ENCODE measurements at regions not wholly inside any gene's neighbourhood (a gene's known extent, or its start where the extent isn't known, plus 50 kb on each side); places are given as distances from the start of the nearest gene placed in this dataset.

DNA sequence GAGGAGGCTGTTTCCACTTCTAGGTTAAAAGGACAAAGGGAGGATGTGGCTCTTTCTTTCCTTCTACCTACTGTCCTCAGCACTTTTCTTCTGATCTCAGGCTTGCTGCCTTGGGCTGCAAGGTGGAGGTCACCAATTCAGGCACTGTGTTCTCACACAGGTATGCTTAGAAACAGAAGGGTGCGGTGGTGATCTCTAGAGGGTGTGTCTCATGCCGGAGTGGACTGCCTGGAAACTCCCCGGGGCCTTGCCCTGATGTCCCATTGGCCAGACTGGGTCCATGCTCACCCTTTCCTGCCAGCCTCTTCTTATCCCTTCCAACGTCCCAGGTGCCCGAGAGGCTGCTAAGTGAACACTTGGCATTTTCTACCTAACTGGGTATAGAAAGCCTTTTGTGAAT is 1197.6 kb downstream of the AACS start:
- H3K4me3 ChIP-seq (ENCODE audit: low read length in 3 of 3): no peak overlapping the region
- no peaks in the 10 kb centered on the region for H3K36me3 ChIP-seq (ENCODE audit: control insufficient read depth in 2 of 3, insufficient read depth in 3 of 3, low read length in 3 of 3)
- no peak overlapping the region for H3K27ac ChIP-seq (ENCODE audit: low read depth in 2 of 2, low read length in 2 of 2)
- H3K4me1 ChIP-seq (ENCODE audit: control insufficient read depth in 2 of 3, insufficient read depth in 2 of 3, low read depth in 1 of 3, low read length in 3 of 3): no peaks in the 10 kb centered on the region
- DNase-seq (no peak), FAIRE-seq (no peak)
- no peak overlapping the region for H3K9ac ChIP-seq (ENCODE audit: low read length in 3 of 3)
- intact Hi-C loops (cut with DNase I): no loop called here
- TF ChIP-seq, protein P1, sequence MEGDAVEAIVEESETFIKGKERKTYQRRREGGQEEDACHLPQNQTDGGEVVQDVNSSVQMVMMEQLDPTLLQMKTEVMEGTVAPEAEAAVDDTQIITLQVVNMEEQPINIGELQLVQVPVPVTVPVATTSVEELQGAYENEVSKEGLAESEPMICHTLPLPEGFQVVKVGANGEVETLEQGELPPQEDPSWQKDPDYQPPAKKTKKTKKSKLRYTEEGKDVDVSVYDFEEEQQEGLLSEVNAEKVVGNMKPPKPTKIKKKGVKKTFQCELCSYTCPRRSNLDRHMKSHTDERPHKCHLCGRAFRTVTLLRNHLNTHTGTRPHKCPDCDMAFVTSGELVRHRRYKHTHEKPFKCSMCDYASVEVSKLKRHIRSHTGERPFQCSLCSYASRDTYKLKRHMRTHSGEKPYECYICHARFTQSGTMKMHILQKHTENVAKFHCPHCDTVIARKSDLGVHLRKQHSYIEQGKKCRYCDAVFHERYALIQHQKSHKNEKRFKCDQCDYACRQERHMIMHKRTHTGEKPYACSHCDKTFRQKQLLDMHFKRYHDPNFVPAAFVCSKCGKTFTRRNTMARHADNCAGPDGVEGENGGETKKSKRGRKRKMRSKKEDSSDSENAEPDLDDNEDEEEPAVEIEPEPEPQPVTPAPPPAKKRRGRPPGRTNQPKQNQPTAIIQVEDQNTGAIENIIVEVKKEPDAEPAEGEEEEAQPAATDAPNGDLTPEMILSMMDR (IDR thresholded peaks at IDR 0.05; ENCODE audit: borderline replicate concordance, extremely low read depth, insufficient read depth): no peak
- H3K9me3 ChIP-seq (ENCODE audit: control insufficient read depth in 2 of 3, insufficient read depth in 1 of 3, low read length in 3 of 3): no peaks in the 10 kb centered on the region
- H3K27me3 ChIP-seq (ENCODE audit: control insufficient read depth, insufficient read depth, low read length): no peaks in the 10 kb centered on the region

DNA sequence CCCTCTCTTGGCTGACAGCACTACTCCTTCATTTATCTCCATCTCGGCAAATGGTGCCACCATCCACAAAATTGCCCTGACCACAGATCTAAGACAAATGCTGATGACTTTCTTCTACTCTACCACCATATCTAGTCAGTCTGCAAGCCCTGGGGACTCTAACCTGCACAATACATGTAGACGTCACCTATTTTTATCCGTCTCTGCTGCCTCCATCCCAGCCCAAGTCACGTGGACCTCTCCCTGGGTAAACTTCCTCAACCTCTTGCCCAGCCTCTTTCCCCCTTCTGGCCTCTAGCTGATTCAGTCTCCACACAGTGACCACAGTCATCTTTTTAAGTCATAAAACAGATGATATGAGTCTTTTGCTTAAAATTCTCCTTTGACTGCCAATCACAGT is 1203.0 kb downstream of the AACS start:
- FAIRE-seq: no peak
- TF ChIP-seq, protein P1 (IDR thresholded peaks at IDR 0.05; ENCODE audit: borderline replicate concordance, extremely low read depth, insufficient read depth): no peak

DNA sequence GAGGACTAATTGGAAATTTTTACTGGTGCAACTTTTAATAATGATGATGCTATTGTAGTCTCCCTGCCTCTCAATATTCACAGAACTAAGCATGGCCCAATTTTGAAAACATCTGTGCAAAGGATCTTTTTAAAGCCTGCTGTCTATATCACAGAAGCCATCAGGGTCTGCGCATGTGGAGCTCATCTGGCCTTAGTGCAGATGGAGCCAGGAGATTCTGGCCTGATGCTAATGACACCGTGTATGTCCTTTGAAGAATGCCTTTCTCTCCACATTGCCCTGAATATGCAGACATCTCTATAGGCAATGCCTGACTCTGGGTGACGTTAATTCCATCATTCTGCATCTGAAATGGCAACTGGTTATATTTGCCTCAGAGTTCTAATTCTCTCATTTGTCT is 1205.9 kb downstream of the AACS start:
- intact Hi-C loops (cut with DNase I): no loop called here

More for the DNA sequence above, 1203.0 kb downstream of the AACS start:
- Histone ChIP-seq H3K27ac (ENCODE audit: low read depth in 2 of 2, low read length in 2 of 2) (no peak overlapping the region), H3K9me3 (ENCODE audit: control insufficient read depth in 2 of 3, insufficient read depth in 1 of 3, low read length in 3 of 3) (no peaks in the 10 kb centered on the region), H3K36me3 (ENCODE audit: control insufficient read depth in 2 of 3, insufficient read depth in 3 of 3, low read length in 3 of 3) (no peaks in the 10 kb centered on the region), H3K27me3 (ENCODE audit: control insufficient read depth, insufficient read depth, low read length) (no peaks in the 10 kb centered on the region), H3K9ac (ENCODE audit: low read length in 3 of 3) (no peak overlapping the region), H3K4me3 (ENCODE audit: low read length in 3 of 3) (no peak overlapping the region), H3K4me1 (ENCODE audit: control insufficient read depth in 2 of 3, insufficient read depth in 2 of 3, low read depth in 1 of 3, low read length in 3 of 3) (no peaks in the 10 kb centered on the region)
- intact Hi-C loops (cut with DNase I): no loop called here
- DNase-seq: no peak

More for the DNA sequence above, 1205.9 kb downstream of the AACS start:
- DNase-seq: no peak
- no peaks in the 10 kb centered on the region for H3K9me3 ChIP-seq (ENCODE audit: control insufficient read depth in 2 of 3, insufficient read depth in 1 of 3, low read length in 3 of 3)
- H3K27ac ChIP-seq (ENCODE audit: low read depth in 2 of 2, low read length in 2 of 2): no peak overlapping the region
- no peak overlapping the region for H3K4me3 ChIP-seq (ENCODE audit: low read length in 3 of 3)
- TF ChIP-seq, protein P1 (IDR thresholded peaks at IDR 0.05; ENCODE audit: borderline replicate concordance, extremely low read depth, insufficient read depth): no peak
- no peak for FAIRE-seq
- no peaks in the 10 kb centered on the region for H3K4me1 ChIP-seq (ENCODE audit: control insufficient read depth in 2 of 3, insufficient read depth in 2 of 3, low read depth in 1 of 3, low read length in 3 of 3)
- no peaks in the 10 kb centered on the region for H3K27me3 ChIP-seq (ENCODE audit: control insufficient read depth, insufficient read depth, low read length)
- H3K36me3 ChIP-seq (ENCODE audit: control insufficient read depth in 2 of 3, insufficient read depth in 3 of 3, low read length in 3 of 3): no peaks in the 10 kb centered on the region
- no peak overlapping the region for H3K9ac ChIP-seq (ENCODE audit: low read length in 3 of 3)
